ENCODE measurements at regions not wholly inside any gene's neighbourhood (a gene's known extent, or its start where the extent isn't known, plus 50 kb on each side); places are given as distances from the start of the nearest gene placed in this dataset.

DNA sequence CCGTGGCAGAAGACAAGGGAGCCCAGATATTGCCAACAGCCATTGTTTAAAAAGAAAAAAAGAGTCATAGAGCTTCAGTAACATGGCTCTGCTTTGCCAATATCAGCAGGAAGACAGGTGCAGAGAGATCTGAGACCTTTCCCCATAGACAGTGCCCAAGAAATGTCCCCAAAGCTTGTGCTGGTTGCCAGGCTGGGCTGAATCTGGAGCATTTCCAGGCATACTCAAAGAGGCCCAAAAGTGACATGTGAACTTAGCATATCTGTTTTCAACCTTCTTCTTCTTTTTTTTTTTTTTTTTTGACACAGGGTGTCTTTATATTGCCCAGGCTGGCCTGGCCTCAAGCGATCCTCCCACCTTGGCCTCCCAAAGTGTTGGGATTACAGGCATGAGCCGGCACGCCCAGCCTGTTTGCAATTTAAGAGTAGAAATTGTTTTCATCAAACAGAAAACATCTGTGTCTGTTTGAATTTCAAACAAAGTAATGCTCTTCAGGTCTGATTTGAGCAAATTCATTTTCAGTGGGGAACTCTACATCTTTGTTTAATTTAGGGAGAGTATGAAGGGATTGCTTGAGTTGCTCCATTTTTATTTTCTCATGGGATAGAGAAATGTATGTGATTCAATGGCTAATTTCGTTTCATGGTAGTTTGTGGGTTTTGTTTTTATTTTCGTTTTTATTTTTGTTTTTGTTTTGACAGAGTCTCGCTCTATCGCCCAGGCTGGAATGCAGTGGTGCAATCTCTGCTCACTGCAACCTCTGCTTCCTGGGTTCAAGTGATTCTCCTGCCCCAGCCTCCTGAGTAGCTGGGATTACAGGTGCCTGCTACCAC is 56.6 kb upstream of the RBM47 start:
- Mint-ChIP-seq H3K4me1 (peaks cover 8 to 12% of the 10 kb centered on the region in 2 experiments), H3K36me3 (ENCODE audit: insufficient read depth in 1 of 3, low read depth in 3 of 3) (no peaks in the 10 kb centered on the region), H3K27ac (no peak overlapping the region; a peak in 2 of 7 replicates), H3K9me3 (peaks cover 0 to 2% of the 10 kb centered on the region in 2 experiments; a peak in 1 of 5 replicates), H3K4me3 (no peak overlapping the region), H3K27me3 (ENCODE audit: low read depth) (no peaks in the 10 kb centered on the region; the same call in 1 of the 2 replicates)
- Histone ChIP-seq H3K23ac (ENCODE audit: insufficient read length, low read depth, low read length) (no peak overlapping the region), H3K27ac (ENCODE audit: insufficient read length, low read depth, low read length) (no peak overlapping the region), H3K18ac (ENCODE audit: insufficient read length, low read depth, low read length) (no peak overlapping the region), H4K5ac (ENCODE audit: insufficient read length, low read depth, low read length) (no peak overlapping the region), H3K4me2 (ENCODE audit: insufficient read depth, insufficient read length, low read length) (no peak overlapping the region), H3K9me3 (ENCODE audit: control insufficient read depth, low read depth, low read length) (no peaks in the 10 kb centered on the region), H4K20me1 (ENCODE audit: control insufficient read depth, insufficient read depth, insufficient read length) (no peaks in the 10 kb centered on the region), H2BK20ac (ENCODE audit: low read depth, low read length, poor library complexity, severe bottlenecking) (no peak overlapping the region), H3K23me2 (ENCODE audit: insufficient read length, low read depth, low read length, poor library complexity, severe bottlenecking) (no peaks in the 10 kb centered on the region), H2BK5ac (ENCODE audit: insufficient read length, low read length) (no peak overlapping the region), H3K4ac (ENCODE audit: low read depth, low read length) (no peak overlapping the region), H2BK120ac (ENCODE audit: low read depth, low read length, poor library complexity, severe bottlenecking) (no peak overlapping the region), H3K9ac (ENCODE audit: extremely low read depth, insufficient read length, low read length) (no peak overlapping the region), H3K79me1 (ENCODE audit: insufficient read depth, low read depth, low read length, poor library complexity, severe bottlenecking) (no peaks in the 10 kb centered on the region), H3K4me1 (ENCODE audit: insufficient read depth, low read length) (no peaks in the 10 kb centered on the region), H3T11ph (ENCODE audit: low read length) (no peak overlapping the region), H4K91ac (ENCODE audit: insufficient read length, low read depth, low read length) (no peak overlapping the region), H3K79me2 (ENCODE audit: insufficient read depth, low read length) (no peaks in the 10 kb centered on the region), H3K27me3 (ENCODE audit: insufficient read depth, low read length) (no peaks in the 10 kb centered on the region), H2AFZ (ENCODE audit: low read length) (no peak overlapping the region), H2BK15ac (ENCODE audit: low read depth, low read length) (no peak overlapping the region), H2AK5ac (ENCODE audit: insufficient read length, low read length) (no peak overlapping the region), H3K56ac (ENCODE audit: insufficient read length, low read depth, low read length) (no peak overlapping the region), H2BK12ac (ENCODE audit: insufficient read length, low read depth, low read length) (no peak overlapping the region), H3K14ac (ENCODE audit: insufficient read depth, low read length) (no peak overlapping the region), H4K8ac (replicated peaks; ENCODE audit: insufficient read length, low read depth, low read length) (no peak overlapping the region)
- TF ChIP-seq, protein P1, sequence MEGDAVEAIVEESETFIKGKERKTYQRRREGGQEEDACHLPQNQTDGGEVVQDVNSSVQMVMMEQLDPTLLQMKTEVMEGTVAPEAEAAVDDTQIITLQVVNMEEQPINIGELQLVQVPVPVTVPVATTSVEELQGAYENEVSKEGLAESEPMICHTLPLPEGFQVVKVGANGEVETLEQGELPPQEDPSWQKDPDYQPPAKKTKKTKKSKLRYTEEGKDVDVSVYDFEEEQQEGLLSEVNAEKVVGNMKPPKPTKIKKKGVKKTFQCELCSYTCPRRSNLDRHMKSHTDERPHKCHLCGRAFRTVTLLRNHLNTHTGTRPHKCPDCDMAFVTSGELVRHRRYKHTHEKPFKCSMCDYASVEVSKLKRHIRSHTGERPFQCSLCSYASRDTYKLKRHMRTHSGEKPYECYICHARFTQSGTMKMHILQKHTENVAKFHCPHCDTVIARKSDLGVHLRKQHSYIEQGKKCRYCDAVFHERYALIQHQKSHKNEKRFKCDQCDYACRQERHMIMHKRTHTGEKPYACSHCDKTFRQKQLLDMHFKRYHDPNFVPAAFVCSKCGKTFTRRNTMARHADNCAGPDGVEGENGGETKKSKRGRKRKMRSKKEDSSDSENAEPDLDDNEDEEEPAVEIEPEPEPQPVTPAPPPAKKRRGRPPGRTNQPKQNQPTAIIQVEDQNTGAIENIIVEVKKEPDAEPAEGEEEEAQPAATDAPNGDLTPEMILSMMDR (conservative IDR thresholded peaks at IDR 0.05), result no peak
- no CpG with 5 or more reads among the region's 8 CpGs for WGBS (ENCODE audit: extremely low coverage, insufficient read length, low lambda C conversion rate)
- DNase-seq, result no peak
